NCI-H2029 treated with DMSO at 0.1 percent for 48 hours (cell line): ENCODE measurements at regions not wholly inside any gene's neighbourhood (a gene's known extent, or its start where the extent isn't known, plus 50 kb on each side); places are given as distances from the start of the nearest gene placed in this dataset.
"Not testable (repeated sequence)": the region's sequence is repeated elsewhere in the genome, so short reads cannot be mapped to it uniquely, and the experiment has no call there.

Experiments
- DNase-seq: peaks from one replicate; lab custom pipeline; 2025; lab: John Stamatoyannopoulos, UW

GRCh38 chr22:22758101-22758807 is 113.8 kb downstream of the GGTLC2 start:
- not testable (repeated sequence) for DNase-seq

GRCh38 chr22:22759371-22759770 is 115.0 kb downstream of the GGTLC2 start:
- no peak for DNase-seq

GRCh38 chr22:22759889-22760546 is 115.6 kb downstream of the GGTLC2 start:
- DNase-seq: no peak

- no peak for DNase-seq
Measured at GRCh38 chr22:22761606-22761962, 117.2 kb downstream of the GGTLC2 start.

GRCh38 chr22:22761963-22762772 is 117.8 kb downstream of the GGTLC2 start:
- DNase-seq: no peak

GRCh38 chr22:22763512-22763911 is 119.1 kb downstream of the GGTLC2 start:
- no peak for DNase-seq

GRCh38 chr22:22764085-22764484 is 119.7 kb downstream of the GGTLC2 start:
- no peak for DNase-seq

- DNase-seq: no peak
Measured at GRCh38 chr22:22767876-22768602, 119.6 kb upstream of the IGLL5 start.

GRCh38 chr22:22768885-22769284 is 118.7 kb upstream of the IGLL5 start:
- DNase-seq: no peak

- DNase-seq: no peak
Measured at GRCh38 chr22:22769434-22770279, 118.0 kb upstream of the IGLL5 start.

- no peak for DNase-seq
Measured at GRCh38 chr22:22770280-22770871, 117.2 kb upstream of the IGLL5 start.

GRCh38 chr22:22770881-22771280 is 116.7 kb upstream of the IGLL5 start:
- DNase-seq: no peak

GRCh38 chr22:22771696-22772377 is 115.8 kb upstream of the IGLL5 start:
- no peak for DNase-seq

GRCh38 chr22:22772396-22772795 is 115.2 kb upstream of the IGLL5 start:
- DNase-seq: no peak

- no peak for DNase-seq
Measured at GRCh38 chr22:22772883-22773282, 114.7 kb upstream of the IGLL5 start.

GRCh38 chr22:22773427-22773826 is 114.2 kb upstream of the IGLL5 start:
- no peak for DNase-seq

GRCh38 chr22:22773979-22774604 is 113.5 kb upstream of the IGLL5 start:
- DNase-seq: no peak

GRCh38 chr22:22774762-22775161 is 112.9 kb upstream of the IGLL5 start:
- DNase-seq: not testable (repeated sequence)

- no peak for DNase-seq
Measured at GRCh38 chr22:22776121-22776520, 111.5 kb upstream of the IGLL5 start.

- no peak for DNase-seq
Measured at GRCh38 chr22:22779213-22779612, 108.4 kb upstream of the IGLL5 start.
